GM19240 (cell line): ENCODE measurements at regions not wholly inside any gene's neighbourhood (a gene's known extent, or its start where the extent isn't known, plus 50 kb on each side); places are given as distances from the start of the nearest gene placed in this dataset.

Experiments
- DNase-seq: peaks from one replicate; pipeline ENCODE4 v3.0.0; 2011; ENCODE audit warnings: low spot score; ENCODE audit not compliant: insufficient read length

GRCh38 chr3:9301091-9301490 lies 51.6 kb upstream of the SRGAP3 start:
- no peak for DNase-seq

- DNase-seq = no peak
These were observed 52.4 kb upstream of the SRGAP3 start for GRCh38 chr3:9301798-9302197.

GRCh38 chr3:9302425-9303181 lies 53.2 kb upstream of the SRGAP3 start:
- peak; percentile 57 for DNase-seq

- no peak for DNase-seq
These were observed 54.4 kb upstream of the THUMPD3 start for GRCh38 chr3:9308298-9308990.

GRCh38 chr3:9310043-9310442 lies 52.8 kb upstream of the THUMPD3 start:
- DNase-seq = no peak

- no peak for DNase-seq
These were observed 51.6 kb upstream of the THUMPD3 start for GRCh38 chr3:9311228-9311627.
